ENCODE measurements at regions not wholly inside any gene's neighbourhood (a gene's known extent, or its start where the extent isn't known, plus 50 kb on each side); places are given as distances from the start of the nearest gene placed in this dataset.

DNA sequence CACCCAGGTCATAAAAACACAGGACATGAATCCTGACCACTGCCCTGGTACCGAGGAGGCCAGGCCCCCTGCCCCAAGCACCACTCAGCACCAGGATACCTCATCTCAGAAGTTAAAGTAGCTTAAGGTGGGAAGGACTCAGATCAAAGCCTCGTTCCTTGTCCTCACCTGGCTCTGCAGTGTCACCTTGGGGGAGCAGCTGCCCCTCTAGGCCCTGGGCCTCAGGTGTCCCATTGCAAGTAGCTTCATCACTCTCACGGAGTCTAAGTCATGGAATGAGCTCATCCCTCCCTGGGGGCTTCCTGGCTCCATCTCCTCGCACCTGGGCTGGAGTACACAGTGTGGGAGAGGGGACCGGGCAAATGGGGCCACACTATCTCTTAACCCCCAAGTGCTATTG, 148.0 kb downstream of the TPRA1 start:
- Histone ChIP-seq H3K36me3 (ENCODE audit: low read depth, missing control alignments) (no peaks in the 10 kb centered on the region), H3K4me3 (no peak overlapping the region), H3K27me3 (no peaks in the 10 kb centered on the region), H3K27ac (no peak overlapping the region), H3K4me1 (no peaks in the 10 kb centered on the region), H3K9me3 (no peaks in the 10 kb centered on the region)
- intact Hi-C loops (cut with DNase I; ENCODE audit: low total_unique reads), result no loop called here
- 79 to 88% methylated on average over 2 to 5 of the region's 5 CpGs for WGBS, 2 donors
- TF ChIP-seq, protein P1, sequence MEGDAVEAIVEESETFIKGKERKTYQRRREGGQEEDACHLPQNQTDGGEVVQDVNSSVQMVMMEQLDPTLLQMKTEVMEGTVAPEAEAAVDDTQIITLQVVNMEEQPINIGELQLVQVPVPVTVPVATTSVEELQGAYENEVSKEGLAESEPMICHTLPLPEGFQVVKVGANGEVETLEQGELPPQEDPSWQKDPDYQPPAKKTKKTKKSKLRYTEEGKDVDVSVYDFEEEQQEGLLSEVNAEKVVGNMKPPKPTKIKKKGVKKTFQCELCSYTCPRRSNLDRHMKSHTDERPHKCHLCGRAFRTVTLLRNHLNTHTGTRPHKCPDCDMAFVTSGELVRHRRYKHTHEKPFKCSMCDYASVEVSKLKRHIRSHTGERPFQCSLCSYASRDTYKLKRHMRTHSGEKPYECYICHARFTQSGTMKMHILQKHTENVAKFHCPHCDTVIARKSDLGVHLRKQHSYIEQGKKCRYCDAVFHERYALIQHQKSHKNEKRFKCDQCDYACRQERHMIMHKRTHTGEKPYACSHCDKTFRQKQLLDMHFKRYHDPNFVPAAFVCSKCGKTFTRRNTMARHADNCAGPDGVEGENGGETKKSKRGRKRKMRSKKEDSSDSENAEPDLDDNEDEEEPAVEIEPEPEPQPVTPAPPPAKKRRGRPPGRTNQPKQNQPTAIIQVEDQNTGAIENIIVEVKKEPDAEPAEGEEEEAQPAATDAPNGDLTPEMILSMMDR (IDR thresholded peaks at IDR 0.05), result no peak
- no peak for TF ChIP-seq POLR2A (IDR thresholded peaks at IDR 0.05)
- no peak for DNase-seq

DNA sequence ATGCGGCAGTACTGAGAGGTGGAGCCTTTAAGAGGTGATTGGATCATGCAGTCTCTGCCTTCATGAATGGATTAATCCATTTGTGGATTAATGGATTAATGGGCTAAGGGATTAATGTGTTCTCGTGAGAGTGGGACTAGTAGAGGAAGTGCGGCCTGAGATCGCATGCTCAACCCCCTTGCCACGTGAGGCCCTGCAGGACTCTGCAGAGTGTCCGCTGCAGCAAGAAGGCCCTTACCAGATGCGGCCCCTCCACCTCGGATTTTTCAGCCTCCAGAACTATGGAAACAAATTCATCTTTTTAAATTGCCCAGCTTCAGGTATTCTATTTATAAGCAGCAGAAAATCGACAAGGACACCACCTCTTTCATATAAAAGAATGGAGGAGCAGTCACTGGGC, 148.8 kb downstream of the TPRA1 start:
- H3K4me3 ChIP-seq, result no peak overlapping the region
- H3K27ac ChIP-seq, result no peak overlapping the region
- TF ChIP-seq POLR2A (IDR thresholded peaks at IDR 0.05), result no peak
- TF ChIP-seq, protein P1 (IDR thresholded peaks at IDR 0.05), result no peak
- no peaks in the 10 kb centered on the region for H3K36me3 ChIP-seq (ENCODE audit: low read depth, missing control alignments)
- H3K27me3 ChIP-seq, result no peaks in the 10 kb centered on the region
- 78 to 81% methylated on average over 9 of the region's 9 CpGs for WGBS, 2 donors
- H3K9me3 ChIP-seq, result no peaks in the 10 kb centered on the region
- intact Hi-C loops (cut with DNase I; ENCODE audit: low total_unique reads), result no loop called here
- DNase-seq, result no peak
- H3K4me1 ChIP-seq, result no peaks in the 10 kb centered on the region

DNA sequence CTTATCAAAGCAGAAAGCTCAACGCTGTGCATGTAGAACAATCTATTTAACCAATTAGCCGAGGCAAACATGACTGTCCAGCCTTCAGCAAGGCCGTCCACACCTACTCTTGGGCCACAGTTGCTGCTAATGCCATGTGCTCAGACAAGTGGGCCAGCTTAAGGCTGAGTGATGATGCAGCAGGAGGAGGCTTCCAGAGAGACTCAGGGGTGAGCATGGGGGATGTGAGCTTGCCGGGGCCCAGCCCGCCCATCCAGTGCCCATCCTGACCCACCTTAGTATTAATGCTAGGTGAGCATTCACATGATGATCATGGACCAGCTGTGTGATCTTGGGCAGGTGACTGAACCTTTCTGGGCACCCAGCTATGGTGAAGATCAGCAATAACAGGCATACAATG, 150.1 kb downstream of the TPRA1 start:
- 95 to 98% methylated on average over 5 of the region's 5 CpGs for WGBS, 2 donors
- Histone ChIP-seq H3K36me3 (ENCODE audit: low read depth, missing control alignments) (no peaks in the 10 kb centered on the region), H3K27me3 (no peaks in the 10 kb centered on the region), H3K27ac (no peak overlapping the region), H3K4me1 (no peaks in the 10 kb centered on the region), H3K9me3 (no peaks in the 10 kb centered on the region), H3K4me3 (no peak overlapping the region)
- peak; percentile 2 for DNase-seq
- intact Hi-C loops (cut with DNase I; ENCODE audit: low total_unique reads), result no loop called here
- no peak for TF ChIP-seq POLR2A (IDR thresholded peaks at IDR 0.05)
- TF ChIP-seq, protein P1 (IDR thresholded peaks at IDR 0.05), result no peak

DNA sequence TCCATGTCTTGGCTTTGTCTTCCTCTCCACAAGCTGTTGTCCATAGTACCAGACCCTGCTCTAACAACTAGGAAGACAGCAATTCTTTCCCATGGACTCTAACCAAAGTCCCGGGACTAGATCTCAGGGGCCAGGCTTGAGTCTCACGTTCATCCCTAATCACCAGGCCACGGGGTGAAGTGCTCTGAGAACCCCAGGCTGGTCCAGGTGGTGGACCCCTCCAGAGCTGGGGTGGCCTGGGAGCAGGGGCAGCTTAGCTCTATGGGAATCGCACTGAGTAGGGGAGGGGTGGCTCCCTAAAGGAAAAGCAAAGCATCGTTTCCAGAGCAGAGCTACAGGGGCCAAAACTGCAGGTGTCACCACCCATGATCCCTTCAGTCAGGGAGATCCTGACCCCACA, 150.9 kb downstream of the TPRA1 start:
- DNase-seq, result no peak
- Histone ChIP-seq H3K36me3 (ENCODE audit: low read depth, missing control alignments) (no peaks in the 10 kb centered on the region), H3K4me1 (no peaks in the 10 kb centered on the region), H3K27me3 (no peaks in the 10 kb centered on the region), H3K27ac (no peak overlapping the region), H3K4me3 (no peak overlapping the region), H3K9me3 (no peaks in the 10 kb centered on the region)
- WGBS, 2 donors, result 75 to 91% methylated on average over 3 to 5 of the region's 5 CpGs
- intact Hi-C loops (cut with DNase I; ENCODE audit: low total_unique reads), result no loop called here
- TF ChIP-seq POLR2A (IDR thresholded peaks at IDR 0.05), result no peak
- TF ChIP-seq, protein P1 (IDR thresholded peaks at IDR 0.05), result no peak

DNA sequence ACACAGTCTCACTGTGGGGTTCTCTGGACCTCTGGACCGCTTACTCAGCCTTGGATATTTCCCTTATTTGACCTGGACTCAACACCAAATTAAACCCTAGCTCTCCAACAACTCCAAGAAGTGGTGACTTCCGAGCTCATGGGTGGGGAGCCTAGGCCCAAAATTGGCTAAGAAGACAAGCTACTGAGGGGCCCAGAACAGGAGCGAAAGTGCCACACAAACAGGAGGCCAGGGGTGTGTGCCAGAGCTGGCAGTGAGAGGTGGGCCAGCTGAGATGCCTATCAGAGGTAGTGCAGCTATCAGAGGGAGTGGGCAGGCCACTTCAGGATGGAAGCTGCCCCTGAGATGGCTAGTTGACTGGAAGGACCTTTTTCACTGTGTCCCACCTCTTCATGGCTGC, 151.1 kb upstream of the PRR20G start:
- Histone ChIP-seq H3K4me3 (no peak overlapping the region), H3K4me1 (no peaks in the 10 kb centered on the region), H3K9me3 (no peaks in the 10 kb centered on the region), H3K27me3 (no peaks in the 10 kb centered on the region), H3K27ac (no peak overlapping the region), H3K36me3 (ENCODE audit: low read depth, missing control alignments) (no peaks in the 10 kb centered on the region)
- 94% methylated on average over 3 of the region's 3 CpGs for WGBS, 2 donors
- peak; percentile 4 for DNase-seq
- intact Hi-C loops (cut with DNase I; ENCODE audit: low total_unique reads), result no loop called here
- TF ChIP-seq POLR2A (IDR thresholded peaks at IDR 0.05), result no peak
- TF ChIP-seq, protein P1 (IDR thresholded peaks at IDR 0.05), result no peak

Data from testis (tissue), 2 donors.